ENCODE measurements at regions not wholly inside any gene's neighbourhood (a gene's known extent, or its start where the extent isn't known, plus 50 kb on each side); places are given as distances from the start of the nearest gene placed in this dataset.

GRCh38 chr13:58597552-58597951 is 966.0 kb downstream of the PCDH17 start:
- TF ChIP-seq POLR2AphosphoS5 (IDR thresholded peaks at IDR 0.05; ENCODE audit: low read depth, low read length) (no peak), SIN3A (IDR thresholded peaks at IDR 0.05; ENCODE audit: borderline replicate concordance, insufficient read depth, low read length) (no peak)
